Body of pancreas (tissue), 4 donors: ENCODE measurements at regions not wholly inside any gene's neighbourhood (a gene's known extent, or its start where the extent isn't known, plus 50 kb on each side); places are given as distances from the start of the nearest gene placed in this dataset.
"Not testable (repeated sequence)": the region's sequence is repeated elsewhere in the genome, so short reads cannot be mapped to it uniquely, and the experiment has no call there.

Experiments used
- ATAC-seq: fragments of 150-250 bp; one replicate; pipeline ENCODE4 v1.9.1; 2016
- DNase-seq, 4 donors: peaks; one replicate each; pipeline ENCODE4 v3.0.0-alpha.2; 2019
- H3K27ac ChIP-seq, 4 donors: fragments of 200-600 bp; sonication (generic); 1 replicate in 3 of 4; 2 replicates in 1 of 4; pipeline versions ENCODE4 v1.5.1 to v1.6.1; 2016 to 2019; ENCODE audit warnings: mild to moderate bottlenecking in 1 of 4, mixed read lengths in 1 of 4, moderate library complexity in 1 of 4
- H3K27me3 ChIP-seq, 2 donors: fragments of 200-600 bp; sonication (generic); one replicate each; pipeline ENCODE4 v1.6.0; 2016; ENCODE audit warnings: mild to moderate bottlenecking in 1 of 2
- H3K36me3 ChIP-seq, 2 donors: fragments of 200-600 bp; sonication (generic); replicated peaks in 1 of 2; 2 replicates each; pipeline ENCODE4 v1.5.1; 2016; ENCODE audit warnings: low read depth in 2 of 2; ENCODE audit not compliant: insufficient read depth in 1 of 2
- H3K4me1 ChIP-seq: fragments of 200-600 bp; sonication (generic); one replicate; pipeline ENCODE4 v1.6.0; 2016
- H3K4me3 ChIP-seq, 2 donors: fragments of 200-600 bp; sonication (generic); 1 replicate in 1 of 2; 2 replicates in 1 of 2; pipeline ENCODE4 v1.5.1; 2016 to 2019
- H3K9me3 ChIP-seq, 3 donors: fragments of 200-600 bp; sonication (generic); 1 replicate in 2 of 3; 2 replicates in 1 of 3; pipeline ENCODE4 v1.5.1; 2016
- POLR2A ChIP-seq, 3 donors: fragments of 450-650 bp; IDR thresholded peaks; one replicate each; pipeline ENCODE4 v1.6.1; 2016; ENCODE audit warnings: antibody characterized with exemption in 3 of 3, mild to moderate bottlenecking in 2 of 3
- WGBS, 2 donors: methylation state at CpG; one replicate each; pipeline ENCODE4 v1.1.5; 2017; 5-methylcytosine and 5-hydroxymethylcytosine counted together
- intact Hi-C: fragments of 100-400 bp; cut with DNase I; formaldehyde crosslinking; loops from one replicate; pipeline ENCODE4 v1.15.1; 2023
- TF ChIP-seq, protein P1 (sequence below), 7 experiments: fragments of 450-650 bp in 4 of 7; fragments of 200-600 bp in 3 of 7; sonication (generic) in 3 of 7; IDR thresholded peaks; one replicate each; pipeline ENCODE4 v1.5.1; 2016 to 2019; ENCODE audit warnings: antibody characterized with exemption in 7 of 7

DNA sequence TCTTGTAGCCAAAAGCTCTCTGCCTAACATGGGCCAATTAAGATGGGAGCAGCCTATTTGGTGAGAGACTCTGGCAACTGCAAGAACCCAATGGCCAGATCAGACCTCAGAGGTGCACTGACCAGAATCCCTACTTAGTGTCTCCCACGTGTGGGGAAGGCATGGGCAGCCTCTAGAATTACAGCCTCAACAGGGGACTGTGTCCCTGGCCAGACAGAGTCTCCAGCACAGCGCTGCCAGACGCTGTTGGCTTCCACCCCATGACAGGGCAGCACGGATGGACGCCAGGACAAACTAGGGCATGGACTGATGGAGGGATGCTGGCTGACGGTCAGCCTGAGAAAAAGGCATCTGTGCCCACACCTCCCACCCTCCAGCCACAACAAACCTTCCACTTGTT is 729.3 kb upstream of the AUTS2 start:
- Histone ChIP-seq H3K36me3 (no peaks in the 10 kb centered on the region), H3K4me1 (no peaks in the 10 kb centered on the region), H3K4me3 (no peak overlapping the region), H3K27ac (no peak overlapping the region), H3K9me3 (no peaks in the 10 kb centered on the region), H3K27me3 (no peaks in the 10 kb centered on the region)
- WGBS, 2 donors = 59 to 70% methylated on average over 5 to 6 of the region's 6 CpGs
- intact Hi-C loops = no loop called here
- DNase-seq (no peak), ATAC-seq (no peak)
- TF ChIP-seq, protein P1, sequence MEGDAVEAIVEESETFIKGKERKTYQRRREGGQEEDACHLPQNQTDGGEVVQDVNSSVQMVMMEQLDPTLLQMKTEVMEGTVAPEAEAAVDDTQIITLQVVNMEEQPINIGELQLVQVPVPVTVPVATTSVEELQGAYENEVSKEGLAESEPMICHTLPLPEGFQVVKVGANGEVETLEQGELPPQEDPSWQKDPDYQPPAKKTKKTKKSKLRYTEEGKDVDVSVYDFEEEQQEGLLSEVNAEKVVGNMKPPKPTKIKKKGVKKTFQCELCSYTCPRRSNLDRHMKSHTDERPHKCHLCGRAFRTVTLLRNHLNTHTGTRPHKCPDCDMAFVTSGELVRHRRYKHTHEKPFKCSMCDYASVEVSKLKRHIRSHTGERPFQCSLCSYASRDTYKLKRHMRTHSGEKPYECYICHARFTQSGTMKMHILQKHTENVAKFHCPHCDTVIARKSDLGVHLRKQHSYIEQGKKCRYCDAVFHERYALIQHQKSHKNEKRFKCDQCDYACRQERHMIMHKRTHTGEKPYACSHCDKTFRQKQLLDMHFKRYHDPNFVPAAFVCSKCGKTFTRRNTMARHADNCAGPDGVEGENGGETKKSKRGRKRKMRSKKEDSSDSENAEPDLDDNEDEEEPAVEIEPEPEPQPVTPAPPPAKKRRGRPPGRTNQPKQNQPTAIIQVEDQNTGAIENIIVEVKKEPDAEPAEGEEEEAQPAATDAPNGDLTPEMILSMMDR (IDR thresholded peaks at IDR 0.05) = no peak
- TF ChIP-seq POLR2A (IDR thresholded peaks at IDR 0.05) = no peak

DNA sequence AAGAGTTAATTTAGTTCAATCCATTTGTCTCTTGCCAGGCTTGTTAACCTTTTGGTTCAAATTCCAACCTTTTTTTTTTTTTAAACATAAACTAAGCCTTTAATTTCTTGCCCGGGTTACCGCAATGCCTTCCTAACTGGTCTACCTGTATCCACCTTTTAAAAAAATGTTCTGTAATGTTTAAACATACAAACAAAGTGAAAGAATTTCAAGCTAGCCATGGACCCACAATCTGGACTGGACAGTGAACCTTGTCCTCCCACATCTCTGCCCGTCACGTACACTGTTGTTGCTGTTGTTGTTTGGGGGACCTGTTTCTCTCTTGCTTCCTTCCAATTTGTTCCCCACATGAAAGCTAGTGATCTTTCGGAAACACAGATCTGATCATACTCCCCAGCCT is 724.7 kb upstream of the AUTS2 start:
- no peak overlapping the region for H3K27ac ChIP-seq
- no peak for ATAC-seq
- intact Hi-C loops = no loop called here
- DNase-seq = no peak
- 38 to 52% methylated on average over 5 of the region's 5 CpGs for WGBS, 2 donors
- H3K36me3 ChIP-seq = no peaks in the 10 kb centered on the region
- H3K4me3 ChIP-seq = no peak overlapping the region
- no peak for TF ChIP-seq POLR2A (IDR thresholded peaks at IDR 0.05)
- TF ChIP-seq, protein P1 (IDR thresholded peaks at IDR 0.05) = no peak
- no peaks in the 10 kb centered on the region for H3K4me1 ChIP-seq
- H3K27me3 ChIP-seq = no peaks in the 10 kb centered on the region
- H3K9me3 ChIP-seq = no peaks in the 10 kb centered on the region

DNA sequence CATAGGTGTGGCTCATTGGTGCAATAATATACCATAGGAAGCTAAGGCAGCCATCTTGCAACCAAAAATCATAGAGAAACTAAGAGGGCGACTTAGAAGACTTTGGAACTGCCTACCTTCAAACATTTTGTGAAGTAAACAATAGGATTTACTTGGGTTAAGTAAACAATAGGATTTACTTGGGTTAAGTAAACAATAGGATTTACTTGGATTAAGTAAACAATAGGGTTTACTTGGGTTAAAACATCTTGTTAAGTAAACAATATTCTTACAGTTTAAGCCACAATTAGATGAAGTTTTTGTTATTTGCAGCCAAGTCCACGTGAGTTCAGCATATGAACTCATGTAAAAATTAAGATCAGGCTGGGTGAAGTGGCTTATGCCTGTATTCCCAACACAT is 722.4 kb upstream of the AUTS2 start:
- 47 to 49% methylated on average over 2 of the region's 2 CpGs for WGBS, 2 donors

GRCh38 chr7:68887116-68887515 is 711.2 kb upstream of the AUTS2 start:
- H3K4me1 ChIP-seq, H3K9me3 ChIP-seq, H3K4me3 ChIP-seq, intact Hi-C loops, H3K27me3 ChIP-seq, DNase-seq, H3K27ac ChIP-seq, ATAC-seq, H3K36me3 ChIP-seq: not testable (repeated sequence)
- 92 to 94% methylated on average over 1 of the region's 1 CpG for WGBS, 2 donors

More for the DNA sequence above, 722.4 kb upstream of the AUTS2 start:
- TF ChIP-seq, protein P1 (IDR thresholded peaks at IDR 0.05) = no peak
- no peak for TF ChIP-seq POLR2A (IDR thresholded peaks at IDR 0.05)
- H3K36me3 ChIP-seq = no peaks in the 10 kb centered on the region
- intact Hi-C loops = no loop called here
- H3K27me3 ChIP-seq = no peaks in the 10 kb centered on the region
- no peak overlapping the region for H3K27ac ChIP-seq
- no peak overlapping the region for H3K4me3 ChIP-seq
- no peaks in the 10 kb centered on the region for H3K9me3 ChIP-seq
- DNase-seq (no peak), ATAC-seq (no peak)
- H3K4me1 ChIP-seq = no peaks in the 10 kb centered on the region

DNA sequence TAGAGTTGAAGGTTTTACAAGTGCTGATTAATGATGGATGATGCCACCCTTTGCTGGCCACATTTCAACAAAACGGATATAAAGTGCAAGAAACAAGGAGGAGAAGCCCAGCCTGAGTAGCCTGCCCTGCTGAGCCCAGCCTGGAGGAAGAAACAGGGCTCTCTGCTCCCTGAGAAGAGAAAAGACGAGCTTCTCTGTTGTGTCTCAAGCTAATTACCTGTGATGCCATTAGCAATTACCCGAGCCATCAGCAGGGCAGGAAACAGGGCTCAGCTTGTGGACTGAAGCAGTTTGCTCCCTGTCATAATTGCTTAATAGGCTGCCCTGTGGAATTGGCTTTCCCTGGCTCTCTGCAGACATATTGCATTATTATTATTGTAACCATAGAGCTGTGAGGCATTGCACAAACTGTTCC is 709.3 kb upstream of the AUTS2 start:
- WGBS, 2 donors = 34 to 47% methylated on average over 3 of the region's 3 CpGs

More for the DNA sequence above, 709.3 kb upstream of the AUTS2 start:
- no peak for DNase-seq
- Histone ChIP-seq H3K9me3 (no peaks in the 10 kb centered on the region), H3K27ac (no peak overlapping the region), H3K27me3 (no peaks in the 10 kb centered on the region), H3K36me3 (no peaks in the 10 kb centered on the region), H3K4me1 (no peaks in the 10 kb centered on the region), H3K4me3 (no peak overlapping the region)
- ATAC-seq = no peak
- intact Hi-C loops = no loop called here
- TF ChIP-seq, protein P1 (IDR thresholded peaks at IDR 0.05) = no peak
- TF ChIP-seq POLR2A (IDR thresholded peaks at IDR 0.05) = no peak
